ENCODE measurements at regions not wholly inside any gene's neighbourhood (a gene's known extent, or its start where the extent isn't known, plus 50 kb on each side); places are given as distances from the start of the nearest gene placed in this dataset.

GRCh38 chr10:15451137-15452094 is 80.3 kb upstream of the FAM171A1 start:
- BruUV-seq (replicated peaks) = no TSS peak
- Histone ChIP-seq H3K4me1 (no peaks in the 10 kb centered on the region), H3K27me3 (replicated peaks; ENCODE audit: control insufficient read depth, insufficient read depth, low read length) (peaks cover 2% of the 10 kb centered on the region; the same call in 1 of the 2 replicates), H3K9me3 (peaks cover 6% of the 10 kb centered on the region; the same call in 1 of the 2 replicates), H3K4me3 (ENCODE audit: low read depth, low read length) (no peak overlapping the region), H3K36me3 (ENCODE audit: control insufficient read depth, insufficient read depth, low read length) (no peaks in the 10 kb centered on the region)
- Mint-ChIP-seq H3K9me3 (ENCODE audit: unreplicated experiment) (peaks cover 9% of the 10 kb centered on the region), H3K27ac (ENCODE audit: unreplicated experiment) (no peak overlapping the region), H3K27me3 (ENCODE audit: insufficient read depth, unreplicated experiment) (peaks cover 23% of the 10 kb centered on the region), H3K36me3 (ENCODE audit: insufficient read depth, unreplicated experiment) (no peaks in the 10 kb centered on the region), H3K4me3 (ENCODE audit: unreplicated experiment) (no peak overlapping the region), H3K4me1 (ENCODE audit: low read depth, unreplicated experiment) (no peaks in the 10 kb centered on the region)
- DNase-seq = no peak
- ChIA-PET POLR2A (no interaction called here), CTCF (no interaction called here)
- no peak for TF ChIP-seq CTCF (IDR thresholded peaks at IDR 0.05; ENCODE audit: insufficient read depth in 1 of 2, low read depth in 1 of 2, low read length in 1 of 2, severe bottlenecking in 1 of 2, unreplicated experiment in 1 of 2)
- intact Hi-C loops (cut with micrococcal nuclease; ENCODE audit: unreplicated experiment) = no loop called here

GRCh38 chr10:15448598-15448997 is 77.5 kb upstream of the FAM171A1 start:
- Histone ChIP-seq H3K4me3 (ENCODE audit: low read depth, low read length) (no peak overlapping the region), H3K4me1 (no peaks in the 10 kb centered on the region), H3K27me3 (replicated peaks; ENCODE audit: control insufficient read depth, insufficient read depth, low read length) (peaks cover 2% of the 10 kb centered on the region; the same call in 1 of the 2 replicates), H3K36me3 (ENCODE audit: control insufficient read depth, insufficient read depth, low read length) (no peaks in the 10 kb centered on the region), H3K9me3 (no peaks in the 10 kb centered on the region)
- DNase-seq = no peak
- intact Hi-C loops (cut with micrococcal nuclease; ENCODE audit: unreplicated experiment) = no loop called here
- Mint-ChIP-seq H3K27ac (ENCODE audit: unreplicated experiment) (no peak overlapping the region), H3K36me3 (ENCODE audit: insufficient read depth, unreplicated experiment) (no peaks in the 10 kb centered on the region), H3K9me3 (ENCODE audit: unreplicated experiment) (no peaks in the 10 kb centered on the region), H3K27me3 (ENCODE audit: insufficient read depth, unreplicated experiment) (peaks cover 28% of the 10 kb centered on the region), H3K4me1 (ENCODE audit: low read depth, unreplicated experiment) (no peaks in the 10 kb centered on the region), H3K4me3 (ENCODE audit: unreplicated experiment) (no peak overlapping the region)
- ChIA-PET CTCF (interaction anchor here (0.5 kb wide), 1 partner anchor 14 kb away, joined by 3 read pairs; no protein-coding TSS in a partner anchor), POLR2A (no interaction called here)
- no TSS peak for BruUV-seq (replicated peaks)
- TF ChIP-seq CTCF (IDR thresholded peaks at IDR 0.05; ENCODE audit: insufficient read depth in 1 of 2, low read depth in 1 of 2, low read length in 1 of 2, severe bottlenecking in 1 of 2, unreplicated experiment in 1 of 2) = no peak

- H3K27me3 ChIP-seq (replicated peaks; ENCODE audit: control insufficient read depth, insufficient read depth, low read length) = peaks cover 2% of the 10 kb centered on the region; the same call in 1 of the 2 replicates
- H3K9me3 Mint-ChIP-seq (ENCODE audit: unreplicated experiment) = no peaks in the 10 kb centered on the region
- no TSS peak for BruUV-seq (replicated peaks)
- intact Hi-C loops (cut with micrococcal nuclease; ENCODE audit: unreplicated experiment) = no loop called here
- ChIA-PET CTCF (no interaction called here), POLR2A (no interaction called here)
- TF ChIP-seq CTCF (IDR thresholded peaks at IDR 0.05; ENCODE audit: insufficient read depth in 1 of 2, low read depth in 1 of 2, low read length in 1 of 2, severe bottlenecking in 1 of 2, unreplicated experiment in 1 of 2) = no peak
- H3K9me3 ChIP-seq = no peaks in the 10 kb centered on the region
- no peak for DNase-seq
- no peaks in the 10 kb centered on the region for H3K36me3 ChIP-seq (ENCODE audit: control insufficient read depth, insufficient read depth, low read length)
- peaks cover 12% of the 10 kb centered on the region for H3K27me3 Mint-ChIP-seq (ENCODE audit: insufficient read depth, unreplicated experiment)
- H3K36me3 Mint-ChIP-seq (ENCODE audit: insufficient read depth, unreplicated experiment) = no peaks in the 10 kb centered on the region
- H3K4me3 Mint-ChIP-seq (ENCODE audit: unreplicated experiment) = no peak overlapping the region
- H3K27ac Mint-ChIP-seq (ENCODE audit: unreplicated experiment) = no peak overlapping the region
- peaks cover 5% of the 10 kb centered on the region for H3K4me1 ChIP-seq
- no peak overlapping the region for H3K4me3 ChIP-seq (ENCODE audit: low read depth, low read length)
- peaks cover 6% of the 10 kb centered on the region for H3K4me1 Mint-ChIP-seq (ENCODE audit: low read depth, unreplicated experiment)
These were observed 73.9 kb upstream of the FAM171A1 start for GRCh38 chr10:15445006-15445390.

Measured in Caco-2 (cell line).